ENCODE measurements at regions not wholly inside any gene's neighbourhood (a gene's known extent, or its start where the extent isn't known, plus 50 kb on each side); places are given as distances from the start of the nearest gene placed in this dataset.

DNA sequence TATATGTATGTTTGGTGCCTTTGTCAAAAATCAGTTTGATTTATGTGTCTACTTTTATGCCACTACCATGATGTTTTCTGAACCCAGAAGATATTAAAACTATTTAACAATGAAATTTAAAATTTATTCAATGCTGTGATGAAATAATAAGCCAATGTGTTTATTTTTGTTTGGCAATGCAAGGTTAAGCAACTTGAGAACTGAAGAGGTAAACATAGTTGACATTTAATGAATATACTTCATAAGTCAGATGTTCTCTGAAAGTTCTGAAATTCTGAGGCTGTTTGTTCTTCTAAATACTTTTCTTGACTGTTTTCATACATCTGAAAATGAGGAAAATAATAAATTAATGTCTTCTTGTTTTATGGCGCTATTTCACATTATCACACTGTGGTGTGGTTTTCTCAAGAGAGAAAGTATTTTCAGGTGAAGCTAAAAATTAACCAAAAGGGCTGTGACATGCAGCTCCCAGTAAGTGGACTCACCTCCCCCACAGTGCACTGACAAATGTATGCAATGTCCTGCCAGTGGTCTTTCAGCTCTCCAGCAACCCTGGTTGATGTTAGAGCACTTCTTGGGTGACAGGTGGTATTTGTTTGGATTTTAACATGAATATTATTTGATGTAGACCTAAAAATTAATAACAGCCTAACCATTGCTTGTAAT, 863.6 kb upstream of the SALL3 start:
- no peak for DNase-seq (ENCODE audit: low read depth)

GRCh38 chr18:78123144-78123909, 856.3 kb upstream of the SALL3 start:
- DNase-seq (ENCODE audit: low read depth), result no peak

DNA sequence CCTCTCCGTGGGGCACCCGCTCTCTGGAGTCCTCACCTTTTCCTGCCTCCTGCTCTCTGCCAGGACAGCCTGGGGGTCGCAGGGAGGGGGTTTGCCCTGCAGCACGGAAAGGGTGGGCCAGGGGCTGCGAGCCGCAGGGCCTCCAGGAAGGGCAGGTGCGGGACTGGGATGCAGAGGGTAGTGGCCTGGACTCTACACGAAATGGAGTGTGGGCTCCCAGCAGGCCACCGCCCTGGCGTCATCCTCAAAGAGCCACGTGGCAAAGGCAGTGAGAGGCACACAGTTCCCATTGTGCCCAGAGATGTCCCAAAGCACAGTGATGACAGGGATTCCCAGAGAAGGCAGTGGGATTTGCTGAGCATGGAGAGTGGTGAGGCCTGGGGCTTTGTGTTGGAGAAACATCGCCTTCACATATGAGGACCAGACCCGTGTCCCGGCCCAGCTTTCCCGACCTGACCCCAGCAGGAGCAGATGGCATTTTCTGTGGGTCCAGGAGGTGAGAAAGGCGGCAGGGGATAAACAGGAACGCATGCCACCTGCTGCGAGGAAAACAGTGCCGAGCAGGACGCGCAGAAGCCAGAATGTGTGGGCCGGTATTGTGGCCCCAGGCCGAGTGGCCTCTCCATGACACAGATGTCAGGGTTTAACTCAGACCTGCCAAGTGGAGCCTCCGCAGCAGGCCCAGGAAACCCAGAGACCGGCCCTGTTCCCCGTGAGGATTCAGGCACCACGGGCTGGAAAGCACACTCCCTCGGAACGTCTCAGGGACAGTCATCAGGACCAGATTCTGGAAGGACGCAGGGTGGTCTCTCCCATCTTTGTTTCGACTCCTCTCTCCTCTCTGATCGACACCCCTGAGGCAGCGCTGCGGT, 855.5 kb upstream of the SALL3 start:
- DNase-seq (ENCODE audit: low read depth), result no peak

DNA sequence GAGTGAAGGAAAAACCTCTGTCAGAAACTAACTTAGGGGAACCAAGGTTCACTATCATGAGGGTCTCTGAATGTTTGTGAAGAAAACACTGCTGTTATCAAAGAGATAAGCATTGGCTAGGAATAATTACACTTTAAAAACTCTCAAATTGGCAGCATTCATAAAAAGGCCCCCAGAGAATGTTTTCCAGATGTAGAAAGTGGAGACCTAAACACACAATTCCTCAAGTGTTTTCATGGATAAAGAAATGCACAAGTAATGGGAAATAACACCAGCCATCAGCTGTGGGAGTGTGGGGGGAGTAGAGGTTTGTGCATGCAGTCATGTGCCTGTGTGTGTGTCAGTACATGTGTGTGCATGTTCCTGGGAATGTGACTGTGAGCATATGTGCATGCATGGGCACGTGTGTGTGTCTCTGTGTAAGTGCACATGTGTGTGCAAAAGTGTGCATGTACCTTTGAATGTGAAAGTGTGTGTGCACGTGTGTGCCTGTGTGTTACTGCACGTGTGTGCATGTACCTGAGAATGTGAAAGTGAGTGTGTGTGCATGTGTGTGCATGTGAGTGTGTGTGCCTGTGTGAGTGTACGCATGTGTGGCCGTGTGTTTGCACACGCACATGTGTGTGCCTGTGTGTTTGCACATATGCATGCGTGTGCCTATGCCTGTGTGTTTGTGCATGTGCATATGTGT, 854.3 kb upstream of the SALL3 start:
- DNase-seq (ENCODE audit: low read depth), result no peak

GRCh38 chr18:78126106-78126505, 853.5 kb upstream of the SALL3 start:
- DNase-seq (ENCODE audit: low read depth), result no peak

DNA sequence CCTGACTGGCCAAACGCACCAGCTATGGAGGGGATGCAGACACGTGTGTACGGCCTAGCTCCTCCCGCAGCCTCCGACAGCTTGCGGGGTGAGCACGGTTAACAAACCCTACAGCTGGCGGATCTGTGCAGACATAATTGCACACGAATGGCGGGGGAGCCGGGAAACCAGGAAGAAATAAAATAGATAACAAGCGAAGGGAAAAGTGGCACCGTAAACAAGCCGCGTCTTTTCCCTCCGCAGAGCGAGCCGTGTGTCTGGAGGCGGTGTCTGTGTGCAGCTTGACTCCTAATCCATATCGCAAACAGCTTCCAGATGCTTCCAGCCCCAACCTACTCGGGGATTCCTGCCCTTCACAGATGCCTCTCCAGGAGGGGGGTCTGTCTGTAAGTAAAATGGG, 853.1 kb upstream of the SALL3 start:
- DNase-seq (ENCODE audit: low read depth), result no peak

GRCh38 chr18:78127041-78127440, 852.6 kb upstream of the SALL3 start:
- no peak for DNase-seq (ENCODE audit: low read depth)

DNA sequence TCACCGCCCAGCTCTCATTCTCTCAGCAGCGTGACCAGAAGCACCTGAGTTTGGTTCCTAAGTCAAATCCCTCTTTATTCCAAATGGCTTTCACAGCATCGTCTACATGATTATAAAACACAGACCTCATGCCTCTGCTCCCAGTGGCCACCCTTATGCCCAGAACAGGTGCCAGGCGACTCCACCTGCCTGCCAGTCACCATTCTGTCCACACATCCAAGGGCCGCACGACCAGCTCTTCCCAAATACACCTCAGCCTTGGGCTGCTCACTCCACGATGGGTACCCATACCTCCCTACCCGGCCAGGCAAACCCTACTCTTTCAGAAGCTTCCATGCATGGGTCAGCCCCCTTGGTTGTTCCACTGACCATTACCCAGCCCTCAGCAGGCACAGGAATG, 851.6 kb upstream of the SALL3 start:
- DNase-seq (ENCODE audit: low read depth), result no peak

DNA sequence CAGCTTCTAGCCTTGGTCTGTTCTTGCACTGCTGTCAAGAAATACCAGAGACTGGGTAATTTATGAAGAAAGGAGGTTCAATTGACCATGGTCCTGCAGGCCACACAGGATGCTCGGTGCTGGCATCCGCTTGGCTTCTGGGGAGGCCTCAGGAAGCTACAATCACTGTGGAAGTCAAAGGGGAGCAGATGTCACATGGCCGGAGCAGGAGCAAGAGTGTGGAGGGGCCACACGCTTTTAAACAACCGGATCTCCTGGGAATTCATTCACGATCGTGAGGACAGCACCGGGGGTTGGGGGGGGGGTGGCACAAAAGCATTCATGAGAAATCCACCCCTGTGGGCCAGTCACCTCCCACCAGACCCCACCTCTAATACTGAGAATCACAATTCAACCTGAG, 850.4 kb upstream of the SALL3 start:
- no peak for DNase-seq (ENCODE audit: low read depth)

DNA sequence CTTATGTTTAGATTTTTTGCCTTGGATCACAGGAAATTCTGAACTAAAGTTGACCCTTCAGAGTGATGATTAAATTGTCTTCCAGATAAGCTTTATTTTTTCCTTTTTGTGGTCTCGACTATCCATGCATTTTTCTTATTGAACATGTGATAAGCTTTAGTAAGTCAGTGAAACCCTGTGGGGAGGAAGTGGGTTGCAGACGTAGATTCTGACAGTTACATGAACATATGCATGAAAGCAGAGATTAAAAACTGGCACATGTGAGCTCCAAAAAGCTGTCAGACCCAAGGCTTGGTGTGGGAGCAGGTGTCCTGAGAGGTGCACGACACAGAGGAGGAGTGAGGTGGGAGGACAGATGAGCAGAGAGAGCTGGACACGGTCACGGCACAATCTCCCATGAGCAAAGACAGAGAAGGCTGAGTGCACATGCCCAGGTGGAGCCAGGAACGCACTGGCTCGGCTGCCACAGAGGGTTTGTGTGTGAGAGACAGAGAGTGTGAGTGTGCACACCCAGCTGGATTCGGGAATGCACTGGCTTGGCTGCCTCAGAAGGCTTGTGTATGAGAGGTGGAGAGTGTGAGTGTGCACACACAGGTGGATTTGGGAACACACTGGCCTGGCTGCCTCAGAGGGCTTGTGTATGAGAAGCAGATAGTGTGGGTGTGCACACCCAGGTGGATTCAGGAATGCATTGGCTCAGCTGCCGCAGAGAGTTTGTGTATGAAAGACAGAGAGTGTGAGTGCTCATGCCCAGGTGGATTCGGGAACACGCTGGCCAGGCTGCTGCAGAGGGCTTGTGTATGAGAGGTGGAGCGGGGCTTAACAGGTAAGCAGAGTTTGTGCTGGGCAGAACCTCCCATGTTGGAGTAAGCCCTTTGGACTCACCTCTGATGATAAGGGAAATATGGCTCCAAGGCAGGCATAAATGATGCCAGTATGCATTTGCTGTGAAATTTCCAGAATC, 849.1 kb upstream of the SALL3 start:
- no peak for DNase-seq (ENCODE audit: low read depth)

- DNase-seq (ENCODE audit: low read depth), result no peak
Measured at GRCh38 chr18:78133729-78134128, 845.9 kb upstream of the SALL3 start.

DNA sequence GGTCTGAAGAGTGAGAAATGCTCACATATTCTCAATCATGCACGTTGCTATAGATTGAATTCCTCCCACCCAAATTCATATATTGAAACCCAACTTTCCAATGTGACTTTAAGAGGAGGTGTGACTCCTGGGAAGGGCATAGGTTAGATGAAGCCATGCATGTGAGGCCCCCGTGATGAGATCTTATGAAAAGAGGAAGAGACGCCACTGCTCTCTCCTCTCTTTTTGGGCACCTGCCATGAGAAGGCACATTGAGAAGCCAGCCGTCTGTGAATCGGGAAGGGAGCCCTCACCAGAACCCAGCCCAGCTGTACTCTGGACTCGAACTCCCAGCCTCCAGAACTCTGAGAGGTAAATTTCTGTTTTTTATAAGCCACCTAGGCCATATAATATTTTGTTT, 842.6 kb upstream of the SALL3 start:
- no peak for DNase-seq (ENCODE audit: low read depth)

DNA sequence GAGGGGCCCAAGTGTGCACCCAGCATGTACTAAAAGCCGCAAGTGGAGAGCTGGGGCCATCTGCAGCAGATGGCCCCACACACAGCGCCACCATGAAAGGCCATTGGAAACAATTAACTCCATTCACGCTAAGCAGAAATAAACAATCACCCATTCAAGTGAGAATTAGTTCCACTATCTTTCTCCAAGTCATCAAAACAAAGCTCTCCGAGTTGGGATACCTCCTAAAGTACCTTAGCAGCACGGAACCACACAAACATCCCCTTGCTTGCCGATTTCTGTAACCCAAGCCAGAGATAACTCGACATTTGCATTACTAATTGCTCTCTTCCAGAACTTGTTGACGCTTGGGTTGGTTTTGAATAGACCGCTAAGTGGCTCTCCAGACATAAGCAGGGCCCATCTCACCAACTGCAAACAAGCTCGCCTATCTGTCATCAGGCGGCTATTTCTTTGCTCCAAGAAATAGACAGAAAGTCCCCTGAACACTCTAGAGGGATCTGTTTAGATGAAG, 840.6 kb upstream of the SALL3 start:
- no peak for DNase-seq (ENCODE audit: low read depth)

DNA sequence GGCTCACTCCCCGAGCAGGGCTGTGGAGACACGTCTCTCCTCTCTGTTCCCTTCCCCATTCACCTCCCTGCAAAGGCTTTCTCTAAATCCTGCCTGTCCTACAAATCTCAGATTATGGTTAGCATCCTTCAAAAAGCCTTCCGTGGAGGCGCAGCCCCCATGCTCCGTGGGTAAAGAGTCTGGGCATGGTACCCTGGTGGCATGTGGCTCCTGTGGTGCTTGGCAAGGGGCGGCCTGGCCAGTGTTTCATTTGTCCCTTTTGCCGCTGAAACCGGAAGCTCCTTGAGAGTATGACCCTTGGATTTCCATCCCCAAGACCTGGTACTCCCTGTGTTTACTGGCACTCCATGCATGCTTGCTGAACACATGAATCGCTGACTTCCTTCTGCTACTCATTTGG, 839.3 kb upstream of the SALL3 start:
- no peak for DNase-seq (ENCODE audit: low read depth)

GRCh38 chr18:78144669-78145068, 834.9 kb upstream of the SALL3 start:
- DNase-seq (ENCODE audit: low read depth), result no peak

DNA sequence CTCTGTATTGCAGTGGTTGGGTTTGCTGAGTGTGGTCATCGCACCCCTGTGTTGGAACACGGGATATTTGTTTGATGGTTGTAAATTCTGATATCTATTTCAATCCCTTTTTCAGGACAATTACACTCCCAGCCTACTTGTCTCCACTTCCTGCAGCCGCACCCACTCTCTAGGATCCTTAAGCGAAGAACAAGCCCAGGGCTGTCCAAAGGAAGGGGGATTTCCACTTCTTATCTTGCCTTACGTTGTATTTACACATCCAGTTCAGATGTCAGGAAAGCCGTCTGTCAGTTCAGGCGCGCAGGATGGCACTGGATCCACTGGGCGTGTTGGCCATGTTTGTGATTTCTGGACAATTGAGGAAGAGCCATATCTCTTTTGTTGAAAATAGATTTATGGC, 834.5 kb upstream of the SALL3 start:
- DNase-seq (ENCODE audit: low read depth), result no peak

- no peak for DNase-seq (ENCODE audit: low read depth)
Measured at GRCh38 chr18:78146136-78147085, 833.2 kb upstream of the SALL3 start.

GRCh38 chr18:78150590-78150989, 829.0 kb upstream of the SALL3 start:
- no peak for DNase-seq (ENCODE audit: low read depth)

GRCh38 chr18:78151234-78151633, 828.4 kb upstream of the SALL3 start:
- DNase-seq (ENCODE audit: low read depth), result no peak
